SK-N-SH treated with all-trans-retinoic acid at 6 μM for 48 hours (cell line): ENCODE measurements at regions not wholly inside any gene's neighbourhood (a gene's known extent, or its start where the extent isn't known, plus 50 kb on each side); places are given as distances from the start of the nearest gene placed in this dataset.
"Not testable (repeated sequence)": the region's sequence is repeated elsewhere in the genome, so short reads cannot be mapped to it uniquely, and the experiment has no call there.

ENCODE experiments used
- ATAC-seq: fragments of 200-7000 bp; cut with Tn5 transposase; 3 replicates; pipeline ENCODE4 v1.9.1; 2020; ENCODE audit warnings: mild to moderate bottlenecking, moderate library complexity
- BACH2 ChIP-seq: fragments of 250-450 bp; sonication (Bioruptor Pico); IDR thresholded peaks from 2 replicates; pipeline ENCODE4 v1.9.0; 2021; ENCODE audit warnings: mild to moderate bottlenecking, borderline replicate concordance
- CSDC2 ChIP-seq: fragments of 250-450 bp; sonication (Bioruptor Pico); IDR thresholded peaks from 2 replicates; pipeline ENCODE4 v1.5.0; 2020; ENCODE audit warnings: mild to moderate bottlenecking, moderate library complexity
- CSRNP3 ChIP-seq: fragments of 250-450 bp; sonication (Bioruptor Pico); IDR thresholded peaks from 2 replicates; pipeline ENCODE4 v1.5.1; 2021; ENCODE audit warnings: mild to moderate bottlenecking, moderate library complexity
- GLIS3 ChIP-seq: fragments of 250-450 bp; sonication (Bioruptor Pico); IDR thresholded peaks from 2 replicates; pipeline ENCODE4 v1.5.0; 2020; ENCODE audit warnings: mild to moderate bottlenecking, moderate library complexity
- ISL1 ChIP-seq: fragments of 250-450 bp; sonication (Bioruptor Pico); IDR thresholded peaks from 2 replicates; pipeline ENCODE4 v2.1.2; 2022; ENCODE audit warnings: mild to moderate bottlenecking, moderate library complexity
- OSR1 ChIP-seq: fragments of 250-450 bp; sonication (Bioruptor Pico); IDR thresholded peaks from 2 replicates; pipeline ENCODE4 v1.8.0; 2022; ENCODE audit warnings: moderate library complexity, mild to moderate bottlenecking, inconsistent platforms
- PATZ1 ChIP-seq: fragments of 250-450 bp; sonication (Bioruptor Pico); IDR thresholded peaks from 2 replicates; pipeline ENCODE4 v1.8.0; 2020; ENCODE audit warnings: mild to moderate bottlenecking, moderate library complexity, borderline replicate concordance
- POU6F1 ChIP-seq: fragments of 250-450 bp; sonication (Bioruptor Pico); IDR thresholded peaks from 2 replicates; pipeline ENCODE4 v1.8.0; 2021; ENCODE audit warnings: low read depth, mild to moderate bottlenecking, moderate library complexity, borderline replicate concordance
- PPARA ChIP-seq: fragments of 250-450 bp; sonication (Bioruptor Pico); IDR thresholded peaks from 2 replicates; pipeline ENCODE4 v1.5.0; 2020; ENCODE audit warnings: mild to moderate bottlenecking, borderline replicate concordance
- RARB ChIP-seq: fragments of 250-450 bp; sonication (Bioruptor Pico); IDR thresholded peaks from 2 replicates; pipeline ENCODE4 v1.8.0; 2021; ENCODE audit warnings: mild to moderate bottlenecking, moderate library complexity
- SNAI2 ChIP-seq: fragments of 250-450 bp; sonication (Bioruptor Pico); IDR thresholded peaks from 2 replicates; pipeline ENCODE4 v1.5.0; 2020; ENCODE audit warnings: mild to moderate bottlenecking, moderate library complexity
- TCF4 ChIP-seq: fragments of 250-450 bp; sonication (Bioruptor Pico); IDR thresholded peaks from 2 replicates; pipeline ENCODE4 v1.8.0; 2021; ENCODE audit warnings: mild to moderate bottlenecking, moderate library complexity, borderline replicate concordance
- TSHZ2 ChIP-seq: fragments of 250-450 bp; sonication (Bioruptor Pico); IDR thresholded peaks from 2 replicates; pipeline ENCODE4 v1.5.0; 2020; ENCODE audit warnings: mild to moderate bottlenecking, moderate library complexity
- ZC3H10 ChIP-seq: fragments of 250-450 bp; sonication (Bioruptor Pico); IDR thresholded peaks from 2 replicates; pipeline ENCODE4 v1.5.1; 2021; ENCODE audit warnings: mild to moderate bottlenecking, moderate library complexity
- ZFP3 ChIP-seq: fragments of 250-450 bp; sonication (Bioruptor Pico); IDR thresholded peaks from 2 replicates; pipeline ENCODE4 v1.5.0; 2020; ENCODE audit warnings: mild to moderate bottlenecking, moderate library complexity
- ZFP30 ChIP-seq: fragments of 450-650 bp; formaldehyde crosslinking; IDR thresholded peaks from 2 replicates; pipeline ENCODE4 v1.5.0; 2022; ENCODE audit warnings: mild to moderate bottlenecking, moderate library complexity
- ZNF565 ChIP-seq: fragments of 450-650 bp; formaldehyde crosslinking; conservative IDR thresholded peaks from 2 replicates; pipeline ENCODE4 v1.5.0; 2020; ENCODE audit warnings: low read depth, mild to moderate bottlenecking, moderate library complexity
- ZNF70 ChIP-seq: fragments of 450-650 bp; formaldehyde crosslinking; IDR thresholded peaks from 2 replicates; pipeline ENCODE4 v1.5.0; 2020; ENCODE audit warnings: mild to moderate bottlenecking, moderate library complexity
- ZNF8 ChIP-seq: fragments of 450-650 bp; formaldehyde crosslinking; IDR thresholded peaks from 2 replicates; pipeline ENCODE4 v1.5.0; 2020; ENCODE audit warnings: mild to moderate bottlenecking, moderate library complexity

GRCh38 chr9:88875400-88876120, 115.7 kb upstream of the S1PR3 start (continued):
- TF ChIP-seq POU6F1 (CRISPR knock-in tag) (no peak), ISL1 (no peak)

- ATAC-seq = no peak
- TF ChIP-seq ZNF565 = no peak
- TF ChIP-seq RARB = no peak
- TF ChIP-seq ZFP3 (CRISPR knock-in tag) = no peak
- no peak for TF ChIP-seq OSR1 (CRISPR knock-in tag)
- no peak for TF ChIP-seq PATZ1 (CRISPR knock-in tag)
- no peak for TF ChIP-seq POU6F1 (CRISPR knock-in tag)
- no peak for TF ChIP-seq GLIS3 (CRISPR knock-in tag)
- TF ChIP-seq CSRNP3 (CRISPR knock-in tag) = no peak
- TF ChIP-seq ZNF8 (CRISPR knock-in tag) = no peak
- no peak for TF ChIP-seq CSDC2
- TF ChIP-seq ZNF70 (CRISPR knock-in tag) = no peak
- TF ChIP-seq ISL1 = no peak
- no peak for TF ChIP-seq PPARA
- TF ChIP-seq TSHZ2 (CRISPR knock-in tag) = no peak
- no peak for TF ChIP-seq ZFP30 (CRISPR knock-in tag)
- TF ChIP-seq SNAI2 (CRISPR knock-in tag) = no peak
- no peak for TF ChIP-seq ZC3H10 (CRISPR knock-in tag)
- no peak for TF ChIP-seq TCF4
- TF ChIP-seq BACH2 = no peak
- TF ChIP-seq, all 23 proteins: peak for 0
Observed at GRCh38 chr9:88880199-88880598, 111.1 kb upstream of the S1PR3 start.

- ATAC-seq = not testable (repeated sequence)
Observed at GRCh38 chr9:88884291-88884690, 107.0 kb upstream of the S1PR3 start.

- not testable (repeated sequence) for ATAC-seq
Observed at GRCh38 chr9:88886762-88887161, 104.5 kb upstream of the S1PR3 start.
